ENCODE measurements at regions not wholly inside any gene's neighbourhood (a gene's known extent, or its start where the extent isn't known, plus 50 kb on each side); places are given as distances from the start of the nearest gene placed in this dataset.

- DNase-seq (ENCODE audit: low read depth, low spot score) = peak; percentile 55
- Histone ChIP-seq H3K4me1 (ENCODE audit: insufficient read depth, insufficient read length) (no peaks in the 10 kb centered on the region), H3K4me3 (ENCODE audit: insufficient read length, low read depth) (peak overlapping the region; percentile 21), H3K36me3 (ENCODE audit: insufficient read depth, insufficient read length, low read length) (no peaks in the 10 kb centered on the region), H3K9ac (ENCODE audit: insufficient read length, low read depth) (peak overlapping the region; percentile 61), H3K9me3 (ENCODE audit: insufficient read depth, low read length) (no peaks in the 10 kb centered on the region), H3K27me3 (ENCODE audit: insufficient read depth, insufficient read length) (peaks cover 11% of the 10 kb centered on the region)
- TF ChIP-seq ZNF274 (IDR thresholded peaks at IDR 0.05; ENCODE audit: low read depth, low read length) (no peak), YY1 (IDR thresholded peaks at IDR 0.05; ENCODE audit: insufficient read depth, insufficient read length) (no peak), SUZ12 (IDR thresholded peaks at IDR 0.05; ENCODE audit: extremely low read depth, insufficient read depth, insufficient read length) (no peak)
Measured at GRCh38 chr2:16507655-16508489, 157.8 kb downstream of the CYRIA start.

DNA sequence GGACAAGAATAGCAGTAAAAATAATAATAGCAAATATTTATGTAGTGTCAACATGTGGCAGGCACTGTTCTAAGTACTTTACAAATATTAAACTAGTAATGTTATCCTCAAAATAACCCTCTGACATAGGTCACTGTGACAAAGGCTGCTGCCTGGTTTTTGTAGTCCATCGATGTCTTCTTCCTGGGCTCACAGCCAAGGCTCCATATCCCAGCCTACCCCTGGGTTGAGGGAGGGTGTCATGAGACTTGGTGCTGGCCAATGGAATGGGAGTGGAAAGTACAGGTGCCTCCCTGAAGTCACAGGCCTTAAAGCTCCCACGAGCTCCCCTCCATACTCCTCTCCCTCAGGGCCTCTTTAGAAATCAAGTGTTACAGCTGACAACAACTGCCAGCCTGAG is 159.3 kb downstream of the CYRIA start:
- TF ChIP-seq SUZ12 (IDR thresholded peaks at IDR 0.05; ENCODE audit: extremely low read depth, insufficient read depth, insufficient read length) = no peak
- no peak for TF ChIP-seq YY1 (IDR thresholded peaks at IDR 0.05; ENCODE audit: insufficient read depth, insufficient read length)
- no peak for TF ChIP-seq ZNF274 (IDR thresholded peaks at IDR 0.05; ENCODE audit: low read depth, low read length)
- H3K9me3 ChIP-seq (ENCODE audit: insufficient read depth, low read length) = no peaks in the 10 kb centered on the region
- H3K36me3 ChIP-seq (ENCODE audit: insufficient read depth, insufficient read length, low read length) = no peaks in the 10 kb centered on the region
- DNase-seq (ENCODE audit: low read depth, low spot score) = no peak
- H3K4me1 ChIP-seq (ENCODE audit: insufficient read depth, insufficient read length) = no peaks in the 10 kb centered on the region
- H3K4me3 ChIP-seq (ENCODE audit: insufficient read length, low read depth) = no peak overlapping the region
- peaks cover 11% of the 10 kb centered on the region for H3K27me3 ChIP-seq (ENCODE audit: insufficient read depth, insufficient read length)
- H3K9ac ChIP-seq (ENCODE audit: insufficient read length, low read depth) = no peak overlapping the region

- no peak overlapping the region for H3K9ac ChIP-seq (ENCODE audit: insufficient read length, low read depth)
Measured at GRCh38 chr2:16496426-16497388, 168.9 kb downstream of the CYRIA start.

DNA sequence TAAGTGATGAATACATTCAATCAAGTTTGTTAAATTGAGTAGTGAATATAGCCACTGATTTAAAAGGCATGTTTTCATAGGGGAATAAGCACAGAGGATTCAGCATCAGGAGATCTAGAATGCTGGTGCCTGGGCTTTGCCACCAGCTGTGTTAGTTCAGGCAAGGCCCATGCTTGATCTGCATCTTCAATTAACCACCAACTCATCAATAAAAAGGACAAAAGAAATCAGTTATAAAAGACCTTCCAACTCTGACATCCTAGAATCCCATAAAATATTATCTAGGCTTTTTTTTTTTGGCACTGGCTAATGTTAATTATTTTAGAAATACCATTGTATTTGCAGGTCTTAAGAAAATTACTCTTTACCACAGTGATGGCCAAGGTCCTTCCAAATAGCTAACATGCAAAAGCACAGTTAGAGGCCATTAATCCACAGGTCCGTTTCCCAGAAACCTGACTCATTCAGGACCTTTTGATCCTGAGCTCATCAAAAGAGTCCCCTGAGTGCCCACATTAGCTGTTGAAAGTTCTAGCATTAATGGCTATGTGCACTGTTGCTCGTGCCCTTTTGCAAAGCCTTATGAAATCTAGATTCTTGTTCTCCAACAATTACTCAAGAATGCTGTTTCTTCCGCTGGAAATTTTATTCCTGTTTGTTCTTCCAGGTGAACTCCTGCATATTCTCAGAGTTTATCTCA is 170.0 kb downstream of the CYRIA start:
- H3K36me3 ChIP-seq (ENCODE audit: insufficient read depth, insufficient read length, low read length) = no peaks in the 10 kb centered on the region
- no peaks in the 10 kb centered on the region for H3K9me3 ChIP-seq (ENCODE audit: insufficient read depth, low read length)
- H3K27me3 ChIP-seq (ENCODE audit: insufficient read depth, insufficient read length) = no peaks in the 10 kb centered on the region
- H3K9ac ChIP-seq (ENCODE audit: insufficient read length, low read depth) = no peak overlapping the region
- TF ChIP-seq SUZ12 (IDR thresholded peaks at IDR 0.05; ENCODE audit: extremely low read depth, insufficient read depth, insufficient read length) (no peak), YY1 (IDR thresholded peaks at IDR 0.05; ENCODE audit: insufficient read depth, insufficient read length) (no peak), ZNF274 (IDR thresholded peaks at IDR 0.05; ENCODE audit: low read depth, low read length) (no peak)
- DNase-seq (ENCODE audit: low read depth, low spot score) = no peak
- no peak overlapping the region for H3K4me3 ChIP-seq (ENCODE audit: insufficient read length, low read depth)
- no peaks in the 10 kb centered on the region for H3K4me1 ChIP-seq (ENCODE audit: insufficient read depth, insufficient read length)

More at GRCh38 chr2:16496426-16497388, 168.9 kb downstream of the CYRIA start:
- TF ChIP-seq ZNF274 (IDR thresholded peaks at IDR 0.05; ENCODE audit: low read depth, low read length) = no peak
- no peak for TF ChIP-seq SUZ12 (IDR thresholded peaks at IDR 0.05; ENCODE audit: extremely low read depth, insufficient read depth, insufficient read length)
- no peak for TF ChIP-seq YY1 (IDR thresholded peaks at IDR 0.05; ENCODE audit: insufficient read depth, insufficient read length)
- no peaks in the 10 kb centered on the region for H3K36me3 ChIP-seq (ENCODE audit: insufficient read depth, insufficient read length, low read length)
- no peak overlapping the region for H3K4me3 ChIP-seq (ENCODE audit: insufficient read length, low read depth)
- H3K9me3 ChIP-seq (ENCODE audit: insufficient read depth, low read length) = no peaks in the 10 kb centered on the region
- H3K27me3 ChIP-seq (ENCODE audit: insufficient read depth, insufficient read length) = no peaks in the 10 kb centered on the region
- H3K4me1 ChIP-seq (ENCODE audit: insufficient read depth, insufficient read length) = no peaks in the 10 kb centered on the region
- DNase-seq (ENCODE audit: low read depth, low spot score) = no peak

DNA sequence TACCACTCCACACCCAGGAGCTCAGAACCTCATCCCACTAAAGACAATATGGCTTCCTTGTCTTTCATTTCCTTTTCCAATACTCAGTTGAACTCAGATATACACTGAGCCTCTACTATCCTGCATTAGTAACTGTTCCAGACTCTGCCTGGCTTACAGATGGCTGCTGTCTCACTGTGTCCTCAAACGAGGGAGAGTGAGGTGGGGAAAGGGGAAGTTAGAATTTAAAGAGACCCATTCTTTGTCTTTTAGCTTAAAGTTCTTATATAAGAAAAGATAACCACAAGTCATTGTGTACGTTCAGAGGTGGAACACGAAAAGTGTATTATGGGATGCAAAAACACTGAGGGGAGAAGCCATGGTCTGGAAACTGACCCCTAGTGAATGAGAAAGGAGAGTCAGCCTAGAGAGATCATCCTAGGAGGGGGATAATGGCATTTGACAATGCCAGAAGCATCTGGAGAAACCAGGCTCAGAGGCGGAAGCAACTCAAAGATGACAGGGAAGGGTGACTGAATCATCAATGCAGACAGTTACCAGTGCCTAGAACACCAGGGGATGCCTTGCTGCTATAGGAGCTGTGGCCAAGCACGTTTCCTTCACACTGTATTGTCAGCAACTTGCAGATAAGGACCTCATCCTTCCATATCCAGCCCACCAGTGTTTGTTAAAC is 170.7 kb downstream of the CYRIA start:
- TF ChIP-seq YY1 (IDR thresholded peaks at IDR 0.05; ENCODE audit: insufficient read depth, insufficient read length) = no peak
- no peak for TF ChIP-seq ZNF274 (IDR thresholded peaks at IDR 0.05; ENCODE audit: low read depth, low read length)
- no peak for TF ChIP-seq SUZ12 (IDR thresholded peaks at IDR 0.05; ENCODE audit: extremely low read depth, insufficient read depth, insufficient read length)
- DNase-seq (ENCODE audit: low read depth, low spot score) = no peak
- no peaks in the 10 kb centered on the region for H3K36me3 ChIP-seq (ENCODE audit: insufficient read depth, insufficient read length, low read length)
- H3K9ac ChIP-seq (ENCODE audit: insufficient read length, low read depth) = no peak overlapping the region
- no peaks in the 10 kb centered on the region for H3K27me3 ChIP-seq (ENCODE audit: insufficient read depth, insufficient read length)
- no peaks in the 10 kb centered on the region for H3K9me3 ChIP-seq (ENCODE audit: insufficient read depth, low read length)
- H3K4me3 ChIP-seq (ENCODE audit: insufficient read length, low read depth) = no peak overlapping the region
- no peaks in the 10 kb centered on the region for H3K4me1 ChIP-seq (ENCODE audit: insufficient read depth, insufficient read length)

DNA sequence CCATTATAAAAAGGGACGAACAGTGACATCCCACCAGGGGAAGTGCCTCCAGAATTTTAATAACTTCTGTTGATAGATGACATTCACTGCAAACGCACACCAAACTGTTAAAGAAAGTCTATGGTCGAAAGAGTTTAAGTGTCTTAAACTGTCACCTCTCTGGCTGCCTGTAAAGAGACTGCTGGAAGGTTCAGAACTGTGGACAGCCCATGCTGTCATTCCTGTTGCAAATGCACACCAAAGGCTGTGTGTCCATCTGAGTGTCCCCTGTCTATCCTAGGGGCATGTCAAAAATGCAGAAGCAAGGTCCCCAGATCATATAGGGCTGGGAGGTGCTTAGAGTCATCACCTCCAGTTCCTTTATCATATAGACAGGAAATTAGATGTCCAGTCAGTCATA is 171.8 kb downstream of the CYRIA start:
- no peak overlapping the region for H3K4me3 ChIP-seq (ENCODE audit: insufficient read length, low read depth)
- no peaks in the 10 kb centered on the region for H3K36me3 ChIP-seq (ENCODE audit: insufficient read depth, insufficient read length, low read length)
- no peak for DNase-seq (ENCODE audit: low read depth, low spot score)
- no peaks in the 10 kb centered on the region for H3K27me3 ChIP-seq (ENCODE audit: insufficient read depth, insufficient read length)
- H3K9me3 ChIP-seq (ENCODE audit: insufficient read depth, low read length) = no peaks in the 10 kb centered on the region
- no peaks in the 10 kb centered on the region for H3K4me1 ChIP-seq (ENCODE audit: insufficient read depth, insufficient read length)
- TF ChIP-seq ZNF274 (IDR thresholded peaks at IDR 0.05; ENCODE audit: low read depth, low read length) (no peak), YY1 (IDR thresholded peaks at IDR 0.05; ENCODE audit: insufficient read depth, insufficient read length) (no peak), SUZ12 (IDR thresholded peaks at IDR 0.05; ENCODE audit: extremely low read depth, insufficient read depth, insufficient read length) (no peak)
- H3K9ac ChIP-seq (ENCODE audit: insufficient read length, low read depth) = no peak overlapping the region
